OCI-LY7 (cell line): ENCODE measurements at regions not wholly inside any gene's neighbourhood (a gene's known extent, or its start where the extent isn't known, plus 50 kb on each side); places are given as distances from the start of the nearest gene placed in this dataset.

Experiments
- BruUV-seq: library from RNA; stranded (reverse); fragments of 400-500 nt; replicated peaks from 2 replicates; lab custom pipeline; 2021; lab: Mats Ljungman, UMichigan
- CTCF ChIA-PET: fragments of 300-600 bp; sonication (Branson Sonifier 250); formaldehyde crosslinking; loops from one replicate; lab custom pipeline; 2022; ENCODE audit warnings: antibody characterized with exemption; ENCODE audit not compliant: unreplicated experiment; lab: Charles Lee
- POLR2A ChIA-PET: fragments of 300-600 bp; sonication (Branson Sonifier 250); formaldehyde crosslinking; loops from one replicate; lab custom pipeline; 2022; ENCODE audit warnings: antibody characterized with exemption; lab: Charles Lee
- DNase-seq: peaks from one replicate; pipeline ENCODE4 v3.0.0-alpha.2; 2015; ENCODE audit warnings: low spot score
- H2AFZ ChIP-seq: fragments of 200-600 bp; sonication (generic), shearing (Covaris generic); 2 replicates; pipeline ENCODE4 v1.6.1; 2014; ENCODE audit warnings: mild to moderate bottlenecking, antibody characterized with exemption, low read length, moderate library complexity
- H3K27ac ChIP-seq: fragments of 200-600 bp; sonication (generic); 2 replicates; pipeline ENCODE4 v1.5.1; 2014; ENCODE audit warnings: mixed run types, low read depth, mild to moderate bottlenecking, moderate library complexity, low read length, inconsistent platforms; ENCODE audit not compliant: poor library complexity, severe bottlenecking
- H3K36me3 ChIP-seq: fragments of 200-600 bp; sonication (generic); 2 replicates; pipeline ENCODE4 v1.6.1; 2014; ENCODE audit warnings: mild to moderate bottlenecking, antibody characterized with exemption, low read length, moderate library complexity, mixed read lengths; ENCODE audit not compliant: insufficient read depth
- H3K4me1 ChIP-seq: fragments of 200-600 bp; sonication (generic); 2 replicates; pipeline ENCODE4 v1.5.1; 2014; ENCODE audit warnings: mild to moderate bottlenecking, low read length; ENCODE audit not compliant: insufficient read depth, poor library complexity, severe bottlenecking
- H3K4me2 ChIP-seq: fragments of 200-600 bp; sonication (generic); 2 replicates; pipeline ENCODE4 v1.6.1; 2014; ENCODE audit warnings: mild to moderate bottlenecking, low read length
- H3K4me3 ChIP-seq: fragments of 200-600 bp; sonication (generic); 2 replicates; pipeline ENCODE4 v1.5.1; 2014; ENCODE audit warnings: mild to moderate bottlenecking, low read depth, low read length; ENCODE audit not compliant: poor library complexity, severe bottlenecking
- H3K79me2 ChIP-seq: fragments of 200-600 bp; sonication (generic); 2 replicates; pipeline ENCODE4 v1.6.1; 2016; ENCODE audit warnings: low read depth, mild to moderate bottlenecking, low read length, moderate library complexity, mixed read lengths; ENCODE audit not compliant: insufficient read depth
- H3K9me2 ChIP-seq: fragments of 200-600 bp; sonication (generic); 2 replicates; pipeline ENCODE4 v1.6.1; 2016; ENCODE audit warnings: mild to moderate bottlenecking, low read length, mixed read lengths; ENCODE audit not compliant: insufficient read depth
- H3K9me3 ChIP-seq: fragments of 200-600 bp; sonication (generic); 2 replicates; pipeline ENCODE4 v1.6.1; 2014; ENCODE audit warnings: mild to moderate bottlenecking, mixed run types, low read length, mixed read lengths
- H4K20me1 ChIP-seq: fragments of 200-600 bp; sonication (generic); 2 replicates; pipeline ENCODE4 v1.6.1; 2014; ENCODE audit warnings: mild to moderate bottlenecking, antibody characterized with exemption, low read length, moderate library complexity, mixed read lengths; ENCODE audit not compliant: insufficient read depth
- CTCF ChIP-seq: fragments of 200-600 bp; sonication (generic); conservative IDR thresholded peaks from 2 replicates; pipeline ENCODE4 v1.5.1; 2014; ENCODE audit warnings: mild to moderate bottlenecking, antibody characterized with exemption, low read length, moderate library complexity, mixed read lengths
- EZH2phosphoT487 ChIP-seq: fragments of 200-600 bp; sonication (generic); IDR thresholded peaks from 2 replicates; pipeline ENCODE4 v1.6.1; 2018; ENCODE audit warnings: low read depth, borderline replicate concordance, mild to moderate bottlenecking, mixed run types, antibody characterized with exemption, low read length, moderate library complexity, mixed read lengths
- intact Hi-C: fragments of 100-400 bp; cut with micrococcal nuclease; formaldehyde crosslinking; loops from one replicate; pipeline ENCODE4 v1.10.0; 2022; ENCODE audit not compliant: unreplicated experiment

- Histone ChIP-seq H3K9me2 (no peaks in the 10 kb centered on the region), H2AFZ (no peak overlapping the region), H4K20me1 (no peaks in the 10 kb centered on the region), H3K9me3 (no peaks in the 10 kb centered on the region), H3K27ac (no peak overlapping the region), H3K4me3 (no peak overlapping the region), H3K79me2 (no peaks in the 10 kb centered on the region), H3K36me3 (no peaks in the 10 kb centered on the region), H3K4me2 (no peak overlapping the region), H3K4me1 (no peaks in the 10 kb centered on the region)
- CTCF ChIA-PET = no interaction called here
- TF ChIP-seq EZH2phosphoT487 (no peak), CTCF (no peak)
- BruUV-seq = no TSS peak
- POLR2A ChIA-PET = no interaction called here
- no peak for DNase-seq
- intact Hi-C loops = loop anchor here (5.0 to 10.0 kb wide), 3 partner anchors 260 to 1860 kb away; no protein-coding TSS in a partner anchor
These were observed 1412.4 kb upstream of the CELF2 start for GRCh38 chr10:9605231-9605630.

- Histone ChIP-seq H3K4me1 (no peaks in the 10 kb centered on the region), H3K4me3 (no peak overlapping the region), H3K4me2 (no peak overlapping the region), H4K20me1 (no peaks in the 10 kb centered on the region), H3K27ac (no peak overlapping the region), H2AFZ (no peak overlapping the region), H3K36me3 (no peaks in the 10 kb centered on the region), H3K9me2 (no peaks in the 10 kb centered on the region), H3K79me2 (no peaks in the 10 kb centered on the region), H3K9me3 (no peaks in the 10 kb centered on the region)
- intact Hi-C loops = loop anchor here (5.0 to 10.0 kb wide), 3 partner anchors 264 to 1856 kb away; no protein-coding TSS in a partner anchor
- ChIA-PET POLR2A (interaction anchor here (0.7 kb wide), 1 partner anchor 192 kb away, joined by 3 read pairs; no protein-coding TSS in a partner anchor), CTCF (no interaction called here)
- peak; percentile 2 for DNase-seq
- TF ChIP-seq CTCF (peak; percentile 68), EZH2phosphoT487 (no peak)
- BruUV-seq = no TSS peak
These were observed 1409.1 kb upstream of the CELF2 start for GRCh38 chr10:9608602-9609001.

DNA sequence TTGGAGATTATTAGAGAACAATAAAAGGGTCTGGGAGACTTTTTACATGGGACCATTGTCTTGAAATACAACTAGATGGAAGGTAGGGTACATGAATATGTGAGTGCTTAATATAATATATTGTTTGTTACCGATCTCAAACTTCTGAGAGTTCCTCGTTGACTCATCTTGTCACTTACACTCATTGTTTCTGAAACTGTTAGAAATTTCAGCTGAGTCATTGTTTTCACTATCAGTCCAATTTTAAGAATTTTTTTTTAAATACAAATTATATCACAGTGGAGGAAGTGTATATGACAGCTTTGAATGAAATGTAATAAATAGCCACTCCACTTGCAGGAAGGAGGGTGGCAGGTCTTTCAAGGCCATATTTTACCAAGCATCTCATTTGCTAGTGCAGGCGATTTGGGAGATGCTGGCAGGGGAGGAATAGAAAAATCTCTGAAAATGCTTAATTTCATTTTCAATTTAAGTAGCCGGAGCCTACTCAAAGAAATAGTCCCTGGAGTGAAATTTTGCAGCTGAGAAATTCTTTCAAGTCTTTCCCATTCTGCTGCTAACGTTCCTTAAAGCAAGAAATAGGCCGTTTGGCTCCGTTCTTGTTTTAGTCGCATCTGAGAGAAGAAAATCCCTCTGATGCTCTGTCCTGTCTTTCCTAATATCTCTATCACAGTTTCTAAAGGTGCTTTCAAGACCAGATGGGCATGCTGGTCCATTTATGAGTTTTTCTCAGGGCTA, 1404.2 kb upstream of the CELF2 start:
- no peak overlapping the region for H3K4me3 ChIP-seq
- H3K36me3 ChIP-seq = no peaks in the 10 kb centered on the region
- no peak overlapping the region for H3K4me2 ChIP-seq
- DNase-seq = no peak
- no peak for TF ChIP-seq CTCF
- TF ChIP-seq EZH2phosphoT487 = no peak
- no peaks in the 10 kb centered on the region for H3K9me2 ChIP-seq
- ChIA-PET POLR2A (interaction anchor here (0.6 kb wide), 1 partner anchor 39 kb away, joined by 3 read pairs; no protein-coding TSS in a partner anchor), CTCF (no interaction called here)
- intact Hi-C loops = no loop called here
- no peaks in the 10 kb centered on the region for H3K9me3 ChIP-seq
- no peaks in the 10 kb centered on the region for H3K4me1 ChIP-seq
- no peaks in the 10 kb centered on the region for H4K20me1 ChIP-seq
- no TSS peak for BruUV-seq
- H3K27ac ChIP-seq = no peak overlapping the region
- no peaks in the 10 kb centered on the region for H3K79me2 ChIP-seq
- H2AFZ ChIP-seq = no peak overlapping the region
